Right forelimb (tissue), 1 donor: ENCODE measurements at regions not wholly inside any gene's neighbourhood (a gene's known extent, or its start where the extent isn't known, plus 50 kb on each side); places are given as distances from the start of the nearest gene placed in this dataset.

ENCODE experiments used
- DNase-seq: peaks from one replicate; pipeline ENCODE4 v3.0.0-alpha.2; 2018

GRCh38 chr4:155546451-155546850, 120.2 kb upstream of the GUCY1A1 start:
- DNase-seq, result no peak

GRCh38 chr4:155545456-155545855, 121.2 kb upstream of the GUCY1A1 start:
- DNase-seq, result no peak

- DNase-seq, result no peak
Measured at GRCh38 chr4:155544547-155544946, 122.1 kb upstream of the GUCY1A1 start.

DNA sequence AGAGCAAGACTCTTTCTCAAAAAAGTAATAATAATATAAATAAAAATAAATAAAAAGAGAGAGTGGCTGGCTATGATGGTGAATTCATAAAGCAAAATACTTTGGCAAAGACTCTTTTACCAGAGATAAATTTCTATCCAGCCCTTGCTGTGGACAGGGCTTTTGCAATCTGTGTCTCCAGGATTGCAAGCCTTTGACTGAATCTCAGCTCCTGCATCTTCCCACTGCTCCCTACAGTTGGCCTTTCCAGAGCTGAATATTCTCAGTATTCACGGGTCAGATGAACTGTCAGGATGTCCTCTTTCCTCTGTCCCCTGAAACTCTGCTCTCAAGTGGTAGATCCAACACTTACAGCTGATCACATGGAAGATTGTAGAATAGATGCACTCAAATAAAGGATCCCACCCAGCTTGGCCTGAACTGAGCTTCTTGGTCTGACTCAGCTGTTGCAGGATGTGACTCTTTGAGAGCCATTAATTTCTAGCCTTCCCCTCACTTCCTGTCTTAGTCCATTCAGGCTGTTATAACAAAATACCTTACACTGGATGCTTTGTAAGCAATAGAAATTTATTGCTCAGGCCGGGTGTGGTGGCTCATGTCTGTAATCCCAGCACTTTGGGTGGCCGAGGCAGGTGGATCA, 123.4 kb upstream of the GUCY1A1 start:
- DNase-seq, result no peak

GRCh38 chr4:155542415-155542814, 124.2 kb upstream of the GUCY1A1 start:
- DNase-seq, result no peak

- DNase-seq, result no peak
Measured at GRCh38 chr4:155541716-155542115, 124.9 kb upstream of the GUCY1A1 start.

DNA sequence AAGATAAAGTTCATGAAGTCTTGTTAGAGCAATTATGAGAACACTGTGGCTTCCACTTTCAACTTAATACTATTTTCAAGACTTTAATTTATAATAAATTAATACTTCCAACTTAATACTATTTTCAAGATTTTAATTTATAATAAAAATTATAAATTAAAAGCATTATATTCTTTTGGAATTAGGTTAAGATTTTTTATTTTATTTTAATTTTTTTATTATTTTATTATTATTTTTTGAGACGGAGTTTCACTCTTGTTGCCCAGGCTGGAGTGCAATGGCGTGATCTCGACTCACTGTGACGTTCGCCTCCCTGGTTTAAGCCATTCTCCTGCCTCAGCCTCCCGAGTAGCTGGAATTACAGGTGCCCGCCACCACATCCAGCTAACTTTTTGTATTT, 126.0 kb upstream of the GUCY1A1 start:
- DNase-seq, result no peak

DNA sequence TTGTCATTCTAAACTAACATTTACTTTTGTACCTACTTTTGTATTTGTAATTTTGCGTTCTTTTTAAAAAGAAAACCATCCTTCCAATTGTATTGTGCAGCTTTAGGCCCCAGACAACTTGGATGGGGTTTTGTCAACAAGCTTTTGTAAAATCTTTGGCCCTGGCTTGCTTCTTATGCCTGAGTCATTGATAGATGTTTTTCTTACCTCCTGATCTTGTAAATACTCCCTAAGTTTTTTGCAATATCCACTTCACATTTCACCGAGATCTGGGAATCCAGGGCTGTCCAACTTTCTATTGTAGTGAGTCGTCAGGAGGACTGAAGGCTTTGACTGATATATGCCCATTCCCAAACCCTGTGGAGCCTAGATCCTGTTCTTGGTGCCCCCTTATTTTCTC, 126.9 kb upstream of the GUCY1A1 start:
- no peak for DNase-seq

DNA sequence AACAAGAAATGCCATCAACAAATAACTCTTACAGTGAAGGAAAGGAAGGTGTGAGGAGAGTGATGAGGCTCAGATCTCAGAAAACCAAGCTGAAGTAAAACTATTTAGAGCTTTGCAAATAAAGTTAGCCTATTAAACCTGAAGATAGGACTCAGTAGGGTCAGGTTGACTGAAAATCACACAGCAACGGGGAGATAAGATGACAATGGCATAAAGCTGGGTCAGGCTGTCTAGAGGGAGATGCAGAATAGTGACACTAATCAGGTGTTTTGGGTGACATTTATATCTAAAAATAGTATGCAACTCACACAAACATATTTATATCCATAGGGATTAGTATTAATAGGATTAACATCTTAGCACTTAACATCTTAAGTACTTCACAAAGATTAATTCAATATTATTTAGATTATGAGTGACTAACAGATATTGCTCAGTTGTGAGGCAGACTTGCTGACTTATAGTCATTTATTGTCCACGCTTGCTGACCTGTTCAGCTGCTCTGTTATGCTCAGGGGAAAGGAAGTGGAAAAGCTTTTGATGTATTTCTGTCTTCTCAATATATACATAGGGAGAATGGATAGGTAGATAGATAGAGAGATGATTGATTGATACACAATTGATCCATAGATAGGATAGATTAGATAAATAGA, 130.7 kb upstream of the GUCY1A1 start:
- no peak for DNase-seq

DNA sequence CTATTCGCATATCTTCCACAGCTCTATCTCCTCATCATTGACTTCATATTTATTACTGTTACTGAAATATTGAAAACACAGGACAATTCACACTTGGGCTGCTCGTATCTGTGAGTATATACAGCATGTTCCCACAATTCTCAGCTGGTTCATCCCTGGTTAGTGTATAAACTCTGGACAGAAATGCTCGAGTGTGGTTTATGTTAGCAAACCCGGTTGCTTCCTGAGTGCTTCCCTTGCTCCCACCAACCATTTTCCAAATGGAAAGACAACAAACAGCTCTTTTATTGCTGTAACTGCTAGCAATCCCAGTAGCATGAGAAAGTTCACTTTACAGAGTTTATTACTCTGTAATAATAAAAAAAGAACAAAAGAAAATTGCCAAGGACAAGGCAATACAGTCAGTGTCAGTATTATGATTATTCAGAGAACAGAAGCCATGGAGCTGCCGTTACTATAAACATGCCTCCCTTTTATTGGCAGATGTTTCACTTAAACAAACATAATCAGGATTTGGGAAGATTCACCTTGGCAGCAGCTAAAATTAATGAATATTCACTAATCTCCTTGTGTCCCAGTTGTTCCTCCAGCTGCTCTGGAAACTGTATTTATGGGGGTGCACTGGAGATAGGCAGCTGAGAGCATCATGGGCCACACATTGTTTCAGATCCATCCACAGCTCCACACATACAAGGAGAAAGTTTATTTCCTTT, 134.1 kb upstream of the GUCY1A1 start:
- no peak for DNase-seq

- no peak for DNase-seq
Measured at GRCh38 chr4:155530857-155531256, 135.8 kb upstream of the GUCY1A1 start.

- no peak for DNase-seq
Measured at GRCh38 chr4:155530290-155530689, 136.4 kb upstream of the GUCY1A1 start.

DNA sequence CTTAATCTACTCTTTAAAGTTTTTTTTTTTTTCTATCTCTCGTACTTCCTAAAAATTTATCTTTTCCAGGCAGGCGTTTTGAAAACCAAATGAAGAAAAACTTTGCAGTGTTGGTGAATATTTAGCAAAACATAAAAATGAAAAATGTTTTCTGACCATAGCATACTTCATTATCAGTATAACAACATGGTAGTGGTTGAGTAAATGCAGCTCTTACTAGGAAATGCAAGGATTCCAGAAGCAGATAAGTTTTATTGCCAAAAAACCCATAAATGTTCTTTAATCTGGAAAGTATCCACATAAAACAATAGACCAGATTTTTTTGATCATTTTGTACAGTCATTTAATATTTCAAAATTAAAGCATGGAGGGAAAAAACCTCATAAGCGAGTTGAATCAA, 136.9 kb upstream of the GUCY1A1 start:
- no peak for DNase-seq

- DNase-seq, result no peak
Measured at GRCh38 chr4:155529272-155529671, 137.4 kb upstream of the GUCY1A1 start.

- no peak for DNase-seq
Measured at GRCh38 chr4:155526452-155527169, 140.0 kb upstream of the GUCY1A1 start.

- DNase-seq, result no peak
Measured at GRCh38 chr4:155524926-155525455, 141.7 kb upstream of the GUCY1A1 start.

GRCh38 chr4:155523358-155523757, 143.3 kb upstream of the GUCY1A1 start:
- DNase-seq, result no peak

DNA sequence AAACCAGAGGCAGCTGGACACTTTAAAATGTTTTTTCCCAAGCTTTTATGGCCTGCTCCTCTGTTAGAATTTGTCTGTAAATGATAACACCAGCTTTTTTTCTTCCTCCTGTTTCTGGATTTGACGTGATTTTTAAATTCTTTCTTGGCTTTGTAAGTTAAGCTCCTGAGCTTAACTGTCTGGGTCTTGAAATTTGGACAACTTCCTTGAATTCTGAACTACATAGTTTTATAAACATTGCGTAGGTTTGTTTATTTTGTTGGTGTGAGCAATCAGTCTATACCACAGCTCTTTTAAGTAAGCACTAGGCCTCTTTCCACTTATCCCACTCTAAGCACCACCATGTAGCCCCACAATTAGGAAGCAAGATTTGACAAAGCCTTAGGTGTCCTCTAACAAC, 144.4 kb upstream of the GUCY1A1 start:
- no peak for DNase-seq

DNA sequence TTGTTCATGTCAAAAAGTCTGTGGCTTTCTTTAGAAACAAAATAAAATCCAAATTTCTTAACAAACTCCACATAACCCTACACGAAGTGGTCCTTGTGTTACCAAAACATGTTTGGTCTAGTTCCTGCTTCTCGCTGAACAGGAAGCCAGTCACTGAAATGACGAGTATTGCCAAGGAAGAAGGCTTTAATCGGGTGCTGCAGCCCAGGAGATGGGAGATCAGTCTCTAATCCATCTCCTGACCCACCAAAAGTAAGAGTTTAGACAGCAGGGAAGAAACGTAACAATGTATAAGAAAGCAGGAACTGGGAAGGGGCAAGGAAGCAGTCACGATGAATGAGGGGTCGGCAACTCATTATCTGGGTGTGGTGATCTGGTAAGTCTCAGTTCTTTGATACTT, 144.6 kb upstream of the MAP9 start:
- DNase-seq, result no peak

DNA sequence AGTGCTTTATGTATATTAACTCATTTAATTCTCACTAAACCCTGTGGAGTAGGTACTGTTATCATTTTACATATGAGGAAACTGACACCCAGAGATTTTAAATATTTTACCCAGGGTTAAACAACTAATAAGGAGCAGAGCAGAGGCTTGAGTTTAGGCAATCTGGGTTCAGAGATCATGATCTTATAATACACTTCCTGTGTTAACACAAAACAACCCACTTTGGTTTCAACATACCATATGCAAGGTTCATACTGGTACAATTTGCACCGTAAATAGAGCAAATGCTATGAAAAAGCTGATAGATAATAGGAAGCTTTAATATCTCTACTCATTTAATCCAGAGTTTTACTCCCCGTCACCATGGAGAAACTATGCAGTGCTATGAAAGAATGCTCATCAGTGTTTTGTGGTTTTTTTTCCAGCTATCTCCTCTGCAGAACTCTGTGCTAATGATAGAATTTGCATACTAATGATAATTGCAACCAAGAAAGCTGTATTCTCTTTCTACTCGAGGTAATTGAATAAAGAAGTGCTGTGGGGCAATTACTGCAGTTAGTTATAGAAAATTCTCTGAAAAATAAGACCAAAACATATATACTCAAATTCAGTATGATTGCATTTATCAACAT, 138.8 kb upstream of the MAP9 start:
- no peak for DNase-seq

GRCh38 chr4:155514628-155515027, 137.9 kb upstream of the MAP9 start:
- no peak for DNase-seq

GRCh38 chr4:155512817-155513216, 136.1 kb upstream of the MAP9 start:
- no peak for DNase-seq

DNA sequence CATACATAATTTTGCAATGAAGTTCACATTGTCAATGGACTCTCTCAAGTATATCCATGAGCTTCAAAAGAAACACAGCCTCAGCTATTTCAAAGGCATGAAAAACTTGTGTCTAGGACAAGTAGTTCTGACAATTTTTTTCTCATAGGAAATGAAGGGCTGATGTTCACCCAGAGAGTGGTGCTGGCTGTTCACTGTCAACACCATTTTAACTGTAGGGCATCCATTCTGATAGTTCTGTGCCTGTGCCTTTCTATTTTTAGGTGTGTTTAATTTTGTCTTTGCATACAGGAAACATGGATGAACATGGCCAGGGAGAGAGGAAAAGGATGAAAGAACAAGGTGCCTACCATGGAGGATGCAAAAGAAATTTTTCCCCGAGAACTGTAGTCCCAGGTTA, 135.3 kb upstream of the MAP9 start:
- no peak for DNase-seq
